ENCODE measurements at regions not wholly inside any gene's neighbourhood (a gene's known extent, or its start where the extent isn't known, plus 50 kb on each side); places are given as distances from the start of the nearest gene placed in this dataset.

GRCh38 chr12:88401155-88401554 is 179.1 kb downstream of the KITLG start:
- TF ChIP-seq, protein P1, sequence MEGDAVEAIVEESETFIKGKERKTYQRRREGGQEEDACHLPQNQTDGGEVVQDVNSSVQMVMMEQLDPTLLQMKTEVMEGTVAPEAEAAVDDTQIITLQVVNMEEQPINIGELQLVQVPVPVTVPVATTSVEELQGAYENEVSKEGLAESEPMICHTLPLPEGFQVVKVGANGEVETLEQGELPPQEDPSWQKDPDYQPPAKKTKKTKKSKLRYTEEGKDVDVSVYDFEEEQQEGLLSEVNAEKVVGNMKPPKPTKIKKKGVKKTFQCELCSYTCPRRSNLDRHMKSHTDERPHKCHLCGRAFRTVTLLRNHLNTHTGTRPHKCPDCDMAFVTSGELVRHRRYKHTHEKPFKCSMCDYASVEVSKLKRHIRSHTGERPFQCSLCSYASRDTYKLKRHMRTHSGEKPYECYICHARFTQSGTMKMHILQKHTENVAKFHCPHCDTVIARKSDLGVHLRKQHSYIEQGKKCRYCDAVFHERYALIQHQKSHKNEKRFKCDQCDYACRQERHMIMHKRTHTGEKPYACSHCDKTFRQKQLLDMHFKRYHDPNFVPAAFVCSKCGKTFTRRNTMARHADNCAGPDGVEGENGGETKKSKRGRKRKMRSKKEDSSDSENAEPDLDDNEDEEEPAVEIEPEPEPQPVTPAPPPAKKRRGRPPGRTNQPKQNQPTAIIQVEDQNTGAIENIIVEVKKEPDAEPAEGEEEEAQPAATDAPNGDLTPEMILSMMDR (IDR thresholded peaks at IDR 0.05), result no peak
- TF ChIP-seq POLR2A (IDR thresholded peaks at IDR 0.05), result no peak
